HUES6 (cell line): ENCODE measurements at regions not wholly inside any gene's neighbourhood (a gene's known extent, or its start where the extent isn't known, plus 50 kb on each side); places are given as distances from the start of the nearest gene placed in this dataset.

Experiments
- H3K27ac ChIP-seq: 2 replicates; pipeline ENCODE4 v1.7.0; 2013; ENCODE audit warnings: low read depth, mild to moderate bottlenecking, low read length, inconsistent platforms
- H3K27me3 ChIP-seq: 2 replicates; pipeline ENCODE4 v1.6.1; 2013; ENCODE audit warnings: low read length; ENCODE audit not compliant: control insufficient read depth, insufficient read depth
- H3K36me3 ChIP-seq: 2 replicates; pipeline ENCODE4 v1.6.1; 2013; ENCODE audit warnings: low read length; ENCODE audit not compliant: control insufficient read depth, insufficient read depth
- H3K4me1 ChIP-seq: 2 replicates; pipeline ENCODE4 v1.6.1; 2013; ENCODE audit warnings: low read length; ENCODE audit not compliant: control insufficient read depth, insufficient read depth
- H3K4me3 ChIP-seq: 2 replicates; pipeline ENCODE4 v1.5.1; 2013; ENCODE audit warnings: low read depth, low read length
- H3K9ac ChIP-seq: one replicate; pipeline ENCODE4 v1.6.1; 2013; ENCODE audit warnings: mild to moderate bottlenecking, low read length
- H3K9me3 ChIP-seq: 2 replicates; pipeline ENCODE4 v1.6.1; 2013; ENCODE audit warnings: low read depth, low read length; ENCODE audit not compliant: control insufficient read depth, insufficient read depth

DNA sequence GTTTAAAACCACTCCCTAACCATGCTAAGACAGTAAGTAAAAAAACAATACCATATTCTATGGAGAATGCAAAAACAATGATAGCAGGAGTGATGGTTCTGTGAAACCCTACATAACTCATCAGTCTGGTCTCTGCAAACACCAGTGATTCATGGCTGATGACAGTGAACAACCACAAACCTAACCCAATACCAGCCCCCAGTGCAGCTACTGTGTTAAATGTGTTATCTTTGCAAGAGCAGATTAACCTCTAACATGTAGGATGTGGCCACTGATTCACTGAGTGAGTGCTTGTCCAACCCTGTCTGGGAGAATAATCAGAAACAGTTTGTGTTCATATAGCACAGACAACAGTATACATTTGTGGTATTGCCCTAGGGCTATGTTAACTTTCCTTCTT is 100.2 kb upstream of the COG2 start:
- H3K27me3 ChIP-seq, result no peaks in the 10 kb centered on the region
- H3K36me3 ChIP-seq, result no peaks in the 10 kb centered on the region
- no peak overlapping the region for H3K27ac ChIP-seq
- H3K4me3 ChIP-seq, result no peak overlapping the region
- H3K9me3 ChIP-seq, result no peaks in the 10 kb centered on the region; the same call in 1 of the 2 replicates
- no peaks in the 10 kb centered on the region; the same call in 1 of the 2 replicates for H3K4me1 ChIP-seq
- no peak overlapping the region for H3K9ac ChIP-seq

DNA sequence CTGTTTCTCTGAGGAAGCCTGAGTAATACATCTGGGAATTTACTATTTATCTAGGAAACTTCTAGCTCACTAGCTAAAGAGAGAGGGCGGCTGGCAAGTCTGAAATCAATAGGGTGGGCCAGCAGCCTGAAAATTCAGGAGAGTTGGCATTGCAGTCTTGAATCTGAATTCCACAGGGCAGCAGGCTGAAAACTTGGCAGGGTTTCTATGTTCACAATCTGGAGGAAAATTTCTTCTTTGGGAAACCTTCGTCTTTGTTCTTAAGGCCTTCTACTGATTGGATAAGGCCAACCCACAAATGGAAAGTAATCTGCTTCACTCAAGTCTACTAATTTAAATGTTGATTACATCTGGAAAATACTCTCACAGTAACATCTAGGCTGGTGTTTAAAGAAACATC is 101.0 kb upstream of the COG2 start:
- H3K27me3 ChIP-seq, result no peaks in the 10 kb centered on the region
- no peaks in the 10 kb centered on the region; the same call in 1 of the 2 replicates for H3K4me1 ChIP-seq
- H3K4me3 ChIP-seq, result no peak overlapping the region
- H3K27ac ChIP-seq, result no peak overlapping the region
- H3K36me3 ChIP-seq, result no peaks in the 10 kb centered on the region
- H3K9ac ChIP-seq, result no peak overlapping the region
- no peaks in the 10 kb centered on the region; the same call in 1 of the 2 replicates for H3K9me3 ChIP-seq

DNA sequence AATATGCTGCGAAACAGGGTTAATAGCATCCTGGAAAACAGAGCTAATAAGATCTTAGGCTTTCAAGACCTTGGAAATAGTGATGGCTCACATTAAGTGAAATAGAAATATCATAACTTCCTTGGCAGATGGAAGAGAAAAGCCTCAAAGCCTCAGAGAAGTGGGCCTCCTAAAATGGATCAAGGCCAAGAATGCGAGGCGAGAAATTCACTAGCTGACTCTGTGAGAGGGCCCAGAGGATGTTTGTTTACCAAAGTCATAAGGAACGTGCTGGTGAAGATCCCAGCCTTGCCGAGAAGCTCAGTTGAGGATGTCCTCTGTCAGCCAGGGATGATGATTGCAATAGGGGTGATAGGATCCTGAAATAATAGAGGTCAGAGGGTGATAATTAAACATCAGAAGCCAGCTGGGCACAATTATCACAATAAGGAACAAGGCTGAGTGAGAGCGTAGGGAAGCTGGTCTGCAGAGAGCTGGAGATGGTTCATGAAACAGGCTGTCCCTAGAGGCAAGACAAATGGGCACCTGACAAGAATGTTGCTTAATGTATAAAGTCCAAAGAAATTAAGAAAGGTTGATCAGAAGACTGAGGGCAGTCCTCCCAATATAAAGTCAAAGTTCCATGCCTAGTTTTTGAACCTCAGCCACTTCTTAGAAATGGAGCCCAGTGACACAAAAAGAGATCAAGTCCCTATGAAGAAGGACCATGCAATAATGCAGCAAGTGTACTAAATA is 101.7 kb upstream of the COG2 start:
- Histone ChIP-seq H3K9me3 (no peaks in the 10 kb centered on the region; the same call in 1 of the 2 replicates), H3K36me3 (no peaks in the 10 kb centered on the region), H3K4me1 (no peaks in the 10 kb centered on the region; the same call in 1 of the 2 replicates), H3K27ac (no peak overlapping the region), H3K9ac (no peak overlapping the region), H3K4me3 (no peak overlapping the region), H3K27me3 (no peaks in the 10 kb centered on the region)

DNA sequence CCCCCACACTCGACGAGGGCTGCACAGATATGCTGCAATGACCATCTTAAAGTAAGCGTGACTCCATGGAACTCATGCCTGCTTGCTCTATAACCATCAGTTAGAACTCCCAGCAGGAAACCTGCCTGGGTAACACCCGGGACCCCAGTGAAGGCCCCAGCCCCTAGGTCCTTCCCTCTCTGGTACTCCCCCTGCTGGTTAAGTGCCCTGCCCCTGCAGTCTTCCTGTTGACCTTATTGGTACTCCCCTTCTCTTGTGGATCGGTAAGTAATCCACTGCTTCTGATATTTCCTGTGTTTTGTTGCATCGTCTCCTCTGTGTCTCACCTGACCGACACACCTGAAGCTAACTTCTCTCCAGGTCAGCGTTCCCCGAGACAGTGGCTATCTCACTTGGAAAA is 104.8 kb upstream of the COG2 start:
- H3K36me3 ChIP-seq, result no peaks in the 10 kb centered on the region
- H3K4me1 ChIP-seq, result no peaks in the 10 kb centered on the region; the same call in 1 of the 2 replicates
- no peak overlapping the region for H3K9ac ChIP-seq
- no peaks in the 10 kb centered on the region for H3K27me3 ChIP-seq
- no peak overlapping the region for H3K27ac ChIP-seq
- peaks cover 7% of the 10 kb centered on the region for H3K9me3 ChIP-seq
- H3K4me3 ChIP-seq, result no peak overlapping the region

DNA sequence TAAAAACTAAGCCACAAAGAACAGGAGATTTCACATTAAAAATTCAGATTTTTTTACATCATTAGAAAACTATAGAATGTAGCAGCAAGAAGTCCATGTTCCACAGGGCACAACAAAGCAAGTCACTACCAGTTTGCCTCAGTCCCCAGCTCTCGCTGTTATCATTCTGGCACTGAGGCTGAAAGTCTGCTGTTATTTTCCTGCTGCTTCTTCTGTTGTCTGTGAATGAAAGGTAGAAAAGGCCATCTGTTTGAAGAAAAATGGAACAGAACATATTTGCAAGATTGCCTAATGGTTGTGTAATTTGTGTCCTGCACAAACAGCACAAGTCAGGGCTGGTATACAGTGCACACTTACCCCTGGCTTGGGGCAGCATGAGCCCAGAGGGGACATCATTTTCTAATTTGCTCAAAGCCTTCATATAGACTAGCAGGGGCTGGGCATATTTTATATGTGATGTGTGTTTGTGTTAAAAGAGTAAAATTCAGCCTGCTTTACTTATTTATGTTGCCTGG is 105.6 kb upstream of the COG2 start:
- Histone ChIP-seq H3K27ac (no peak overlapping the region), H3K4me3 (no peak overlapping the region), H3K27me3 (no peaks in the 10 kb centered on the region), H3K9ac (no peak overlapping the region), H3K9me3 (peaks cover 8% of the 10 kb centered on the region), H3K4me1 (no peaks in the 10 kb centered on the region; the same call in 1 of the 2 replicates), H3K36me3 (no peaks in the 10 kb centered on the region)

DNA sequence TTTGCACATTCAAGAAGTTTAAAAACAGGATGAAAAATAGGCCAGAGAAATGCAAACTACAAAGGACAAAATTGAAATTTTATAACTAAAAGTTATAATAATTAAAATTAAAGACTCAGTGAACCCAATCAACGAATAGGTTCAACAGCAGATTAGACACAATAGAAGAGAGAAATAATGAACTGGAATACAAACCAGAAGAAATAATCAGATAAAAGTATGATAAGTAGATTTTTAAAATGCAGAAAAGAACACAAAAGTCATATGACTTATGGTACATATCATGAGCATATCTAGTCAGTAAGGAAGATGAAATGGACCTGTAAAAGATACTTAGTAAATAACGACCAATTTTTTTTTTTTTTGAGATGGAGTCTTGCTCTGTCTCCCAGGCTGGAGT is 108.1 kb upstream of the COG2 start:
- H3K9me3 ChIP-seq, result peaks cover 8% of the 10 kb centered on the region
- no peak overlapping the region for H3K4me3 ChIP-seq
- H3K9ac ChIP-seq, result no peak overlapping the region
- H3K27ac ChIP-seq, result no peak overlapping the region
- H3K4me1 ChIP-seq, result no peaks in the 10 kb centered on the region; the same call in 1 of the 2 replicates
- H3K36me3 ChIP-seq, result no peaks in the 10 kb centered on the region
- H3K27me3 ChIP-seq, result no peaks in the 10 kb centered on the region

DNA sequence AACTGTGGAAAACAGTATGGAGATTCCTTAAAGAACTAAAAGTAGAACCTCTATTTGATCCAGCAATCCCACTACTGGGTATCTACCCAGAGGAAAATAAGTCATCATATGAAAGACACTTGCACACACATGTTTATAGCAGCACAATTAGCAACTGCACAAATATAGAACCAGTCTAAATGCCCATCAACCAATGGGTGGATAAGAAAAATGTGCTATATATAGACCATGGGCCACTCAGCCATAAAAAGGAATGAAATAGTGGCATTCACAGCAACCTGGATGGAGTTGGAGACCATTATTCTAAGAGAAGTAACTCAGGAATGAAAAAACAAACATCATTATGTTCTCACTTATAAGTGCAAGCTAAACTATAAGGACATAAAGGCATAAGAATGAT is 105.0 kb upstream of the PGBD5 start:
- H3K9me3 ChIP-seq, result peaks cover 8% of the 10 kb centered on the region; the same call in 1 of the 2 replicates

DNA sequence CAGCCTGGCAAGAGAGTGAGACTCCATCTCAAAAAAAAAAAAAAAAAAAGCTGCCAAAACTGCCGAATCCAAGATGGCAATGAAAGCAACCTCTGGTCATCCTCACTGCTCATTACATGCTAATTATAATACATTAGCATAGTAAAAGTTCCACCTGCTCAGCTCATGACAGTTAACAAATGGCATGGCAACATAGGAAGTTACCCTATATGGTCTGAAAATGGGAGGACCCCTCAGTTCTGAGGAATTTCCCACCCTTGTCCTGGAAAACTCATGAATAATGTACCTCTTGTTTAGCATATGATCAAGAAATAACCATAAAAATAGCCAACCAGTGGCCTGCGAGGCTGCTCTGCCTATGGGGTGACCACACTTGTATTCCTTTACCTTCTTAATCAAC is 93.1 kb upstream of the PGBD5 start:
- no peak overlapping the region for H3K9ac ChIP-seq
- H3K4me1 ChIP-seq, result peaks cover 22% of the 10 kb centered on the region
- H3K36me3 ChIP-seq, result no peaks in the 10 kb centered on the region
- H3K27ac ChIP-seq, result no peak overlapping the region
- no peak overlapping the region for H3K4me3 ChIP-seq
- H3K9me3 ChIP-seq, result no peaks in the 10 kb centered on the region
- no peaks in the 10 kb centered on the region for H3K27me3 ChIP-seq

More for the DNA sequence above, 105.0 kb upstream of the PGBD5 start:
- H3K9ac ChIP-seq, result no peak overlapping the region
- no peaks in the 10 kb centered on the region for H3K4me1 ChIP-seq
- no peak overlapping the region for H3K4me3 ChIP-seq
- no peaks in the 10 kb centered on the region for H3K36me3 ChIP-seq
- no peaks in the 10 kb centered on the region for H3K27me3 ChIP-seq
- no peak overlapping the region for H3K27ac ChIP-seq

DNA sequence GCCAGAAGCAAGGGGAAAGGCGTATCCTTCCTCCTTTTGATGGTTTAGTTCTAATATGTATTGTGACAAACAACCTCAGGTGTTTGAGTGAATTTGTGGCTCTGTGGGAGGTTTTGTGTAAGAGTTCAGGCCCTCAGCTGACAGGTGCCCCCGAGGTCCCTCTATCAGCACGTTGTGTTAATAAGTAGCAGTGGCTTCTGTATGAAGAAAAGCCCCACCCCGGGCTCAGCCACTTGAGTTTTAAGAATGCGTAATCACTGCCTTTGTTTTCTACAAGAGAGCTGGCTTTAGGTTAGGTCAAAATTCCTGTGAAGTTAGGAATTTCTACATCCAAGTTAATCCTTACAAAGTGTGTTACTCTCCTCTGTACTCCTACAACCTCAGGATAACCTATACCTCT is 92.4 kb upstream of the PGBD5 start:
- Histone ChIP-seq H3K9ac (no peak overlapping the region), H3K4me3 (no peak overlapping the region), H3K9me3 (no peaks in the 10 kb centered on the region), H3K27me3 (no peaks in the 10 kb centered on the region), H3K36me3 (no peaks in the 10 kb centered on the region), H3K27ac (no peak overlapping the region), H3K4me1 (peaks cover 22% of the 10 kb centered on the region)

DNA sequence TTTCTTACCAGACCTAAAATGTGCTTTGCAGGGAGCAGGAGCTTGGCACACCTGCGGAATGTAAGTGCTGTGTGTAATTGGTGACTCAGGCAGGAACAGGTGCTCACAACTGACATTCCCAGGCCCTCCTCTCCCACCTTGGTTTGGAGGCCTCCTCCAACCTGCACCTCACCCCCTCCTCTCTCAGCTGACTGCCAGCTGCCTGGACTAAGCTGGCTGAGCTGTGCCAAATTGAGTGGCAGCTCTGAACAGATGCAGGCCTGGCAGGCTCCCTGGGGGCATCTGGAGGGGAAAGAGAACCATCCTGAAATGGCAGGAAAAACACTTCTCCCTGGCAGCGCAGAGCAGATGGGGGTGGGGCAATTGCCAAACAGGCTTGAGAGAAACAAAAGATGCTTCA is 91.7 kb upstream of the PGBD5 start:
- H3K27ac ChIP-seq, result no peak overlapping the region
- no peak overlapping the region for H3K9ac ChIP-seq
- no peak overlapping the region for H3K4me3 ChIP-seq
- H3K4me1 ChIP-seq, result peaks cover 22% of the 10 kb centered on the region
- H3K27me3 ChIP-seq, result no peaks in the 10 kb centered on the region
- no peaks in the 10 kb centered on the region for H3K9me3 ChIP-seq
- H3K36me3 ChIP-seq, result no peaks in the 10 kb centered on the region

DNA sequence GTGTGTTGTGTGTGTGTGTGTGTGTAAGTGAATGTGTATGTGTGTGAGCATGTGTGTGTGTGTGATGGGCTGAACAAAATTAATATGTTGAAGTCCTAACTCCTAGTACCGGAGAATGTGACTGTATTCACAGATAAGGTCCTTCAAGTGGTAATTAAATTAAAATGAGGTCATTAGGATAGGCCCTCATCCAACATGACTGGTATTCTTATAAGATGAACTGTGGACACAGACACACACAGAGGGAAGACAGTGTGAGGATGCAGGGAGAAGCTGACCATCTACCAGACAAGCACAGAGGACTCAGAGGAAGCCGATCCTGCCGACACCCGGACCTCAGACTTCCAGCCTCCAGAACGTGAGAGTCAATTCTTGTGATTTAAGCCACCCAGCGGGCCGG is 91.2 kb upstream of the PGBD5 start:
- Histone ChIP-seq H3K27ac (no peak overlapping the region), H3K9ac (no peak overlapping the region), H3K27me3 (no peaks in the 10 kb centered on the region), H3K4me3 (no peak overlapping the region), H3K36me3 (no peaks in the 10 kb centered on the region), H3K4me1 (peaks cover 22% of the 10 kb centered on the region), H3K9me3 (no peaks in the 10 kb centered on the region)
